GM12874 (cell line): ENCODE measurements at regions not wholly inside any gene's neighbourhood (a gene's known extent, or its start where the extent isn't known, plus 50 kb on each side); places are given as distances from the start of the nearest gene placed in this dataset.

Source experiments
- CTCF ChIP-seq: IDR thresholded peaks from 2 replicates; pipeline ENCODE4 v1.5.1; 2011; ENCODE audit warnings: low read depth, mild to moderate bottlenecking, control low read depth, low read length, moderate library complexity; ENCODE audit not compliant: insufficient read depth

GRCh38 chr12:4191149-4191548 is 82.4 kb upstream of the CCND2 start:
- TF ChIP-seq CTCF = no peak

DNA sequence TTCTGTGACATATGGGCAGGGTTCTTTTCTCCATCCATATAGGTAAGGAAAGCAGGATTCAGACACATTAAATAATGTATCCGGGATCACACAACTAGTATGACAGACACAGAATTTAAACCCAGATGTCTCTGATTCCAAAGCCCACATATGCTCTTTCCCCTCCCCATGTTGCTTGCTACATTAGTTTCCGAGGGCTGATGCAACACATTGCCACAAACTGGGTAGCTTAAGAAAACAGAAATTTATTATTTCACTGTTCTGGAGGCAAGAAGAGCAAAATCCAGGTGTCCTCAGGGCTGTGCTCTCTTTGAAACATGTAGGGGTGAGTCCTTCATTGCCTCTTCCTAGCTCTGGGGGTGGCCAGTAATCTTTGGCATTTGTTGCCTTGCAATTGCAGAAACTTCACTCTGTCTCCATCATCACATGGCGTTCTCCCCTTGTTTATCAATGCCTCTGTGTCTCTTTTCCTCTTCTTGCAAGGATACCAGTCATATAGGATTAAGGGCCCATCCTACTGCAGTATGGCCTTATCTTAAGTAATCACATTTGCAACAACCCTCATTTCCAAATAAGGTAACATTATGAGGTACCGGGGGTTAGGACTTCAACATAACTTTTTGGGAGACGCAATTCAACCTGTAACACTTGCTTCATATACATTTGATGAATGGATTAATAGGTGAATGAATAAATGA is 83.0 kb upstream of the CCND2 start:
- TF ChIP-seq CTCF = no peak

GRCh38 chr12:4189721-4190120 is 83.8 kb upstream of the CCND2 start:
- TF ChIP-seq CTCF = no peak

GRCh38 chr12:4187916-4188315 is 85.6 kb upstream of the CCND2 start:
- TF ChIP-seq CTCF = no peak

DNA sequence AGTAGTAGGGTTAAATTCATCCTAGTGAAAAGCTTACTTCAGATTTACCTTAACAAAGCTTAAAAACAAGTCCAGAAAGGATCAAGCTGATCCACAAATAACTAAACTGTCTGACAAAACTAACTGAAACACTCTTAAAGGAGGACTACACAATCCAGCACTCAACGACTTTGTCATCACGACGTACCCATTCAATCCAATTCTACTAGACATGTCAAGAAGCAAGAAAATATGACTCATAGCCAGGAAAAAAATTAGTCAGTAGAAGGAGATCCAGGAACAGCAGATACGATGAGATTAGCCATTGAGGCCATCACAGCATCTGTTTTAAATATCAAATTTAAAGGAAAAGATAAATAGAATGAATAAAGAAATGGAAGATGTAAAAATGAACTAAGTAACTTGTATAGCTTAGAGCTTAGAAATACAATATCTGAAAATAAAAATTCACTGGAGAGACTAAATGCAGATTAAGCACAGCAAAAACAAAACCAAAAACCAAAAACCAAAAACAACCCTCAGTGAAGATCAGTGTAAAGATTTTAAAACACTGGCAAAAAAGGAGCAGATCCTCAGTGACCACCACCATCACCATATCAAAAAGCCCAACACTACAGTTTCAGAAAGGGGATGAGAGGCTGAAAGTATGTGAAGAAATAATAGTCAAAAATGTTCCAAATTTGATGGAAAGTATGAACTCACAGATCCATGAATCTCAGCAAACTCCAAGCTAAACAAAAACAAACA is 95.0 kb upstream of the CCND2 start:
- TF ChIP-seq CTCF = no peak

DNA sequence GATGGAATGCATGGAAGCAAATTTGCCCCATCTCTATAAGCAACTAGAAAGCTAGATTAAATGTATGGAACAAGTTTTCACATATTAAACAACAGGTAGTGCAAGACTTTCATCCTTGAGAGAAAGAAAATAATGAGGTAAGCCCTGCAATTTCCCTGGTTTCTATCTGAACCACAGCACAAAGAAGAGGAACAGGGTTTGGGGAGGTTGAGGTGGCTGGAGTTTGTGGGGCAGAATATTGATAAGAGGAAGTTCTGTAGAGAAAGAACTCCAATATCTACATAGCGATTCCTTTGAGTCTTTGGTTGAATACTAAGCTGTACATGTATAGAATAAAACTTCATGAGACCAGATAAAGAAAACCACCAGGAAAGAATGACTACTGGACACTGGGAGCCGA is 96.3 kb upstream of the CCND2 start:
- TF ChIP-seq CTCF = no peak

DNA sequence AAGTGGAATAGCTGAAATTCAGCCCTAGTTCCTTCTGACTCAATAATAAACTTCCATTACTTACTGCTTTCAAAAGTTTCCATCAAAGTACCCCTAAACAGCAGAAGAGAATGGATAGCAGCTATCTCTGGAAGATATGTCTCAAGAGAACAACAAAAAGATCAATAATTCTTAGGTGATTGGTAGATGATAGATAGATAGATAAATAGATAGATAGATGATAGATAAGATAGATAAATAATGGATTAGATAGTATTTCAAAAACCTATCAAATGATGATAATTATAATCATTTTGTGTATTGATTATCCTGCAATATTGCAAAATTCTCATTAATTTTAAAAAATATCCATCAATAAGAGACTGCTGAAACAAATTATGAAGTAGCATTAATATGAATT is 97.4 kb upstream of the CCND2 start:
- TF ChIP-seq CTCF = no peak
